ENCODE measurements at regions not wholly inside any gene's neighbourhood (a gene's known extent, or its start where the extent isn't known, plus 50 kb on each side); places are given as distances from the start of the nearest gene placed in this dataset.

- TF ChIP-seq CTCF (IDR thresholded peaks at IDR 0.05) (no peak), POLR2A (IDR thresholded peaks at IDR 0.05; ENCODE audit: low read depth) (no peak), POLR2AphosphoS5 (IDR thresholded peaks at IDR 0.05) (no peak), EP300 (IDR thresholded peaks at IDR 0.05) (no peak)
These were observed 2075.3 kb downstream of the PCDH9 start for GRCh38 chr13:65154661-65155447.

All from esophagus muscularis mucosa (tissue), 4 donors.